Upper lobe of left lung (tissue), 6 donors: ENCODE measurements at regions not wholly inside any gene's neighbourhood (a gene's known extent, or its start where the extent isn't known, plus 50 kb on each side); places are given as distances from the start of the nearest gene placed in this dataset.
A peak's percentile ranks its signal among the peaks of the same experiment; 100 is the strongest.

ENCODE experiments used
- ATAC-seq, 2 donors: fragments of 200-7000 bp; cut with Tn5 transposase; one replicate each; pipeline ENCODE4 v1.9.1; 2022; ENCODE audit warnings: mild to moderate bottlenecking in 2 of 2, moderate library complexity in 2 of 2; ENCODE audit not compliant: low FRiP score in 2 of 2
- DNase-seq, 2 donors: peaks; one replicate each; pipeline ENCODE4 v3.0.0-alpha.2; 2019 to 2020
- H3K27ac ChIP-seq, 4 donors: fragments of 200-600 bp; sonication (generic); one replicate each; pipeline ENCODE4 v1.5.1; 2016 to 2019
- H3K27me3 ChIP-seq, 4 donors: fragments of 200-600 bp; sonication (generic); one replicate each; pipeline ENCODE4 v1.5.1; 2017 to 2019
- H3K36me3 ChIP-seq, 4 donors: fragments of 200-600 bp; sonication (generic); one replicate each; pipeline ENCODE4 v1.5.1; 2016 to 2019
- H3K4me1 ChIP-seq, 4 donors: fragments of 200-600 bp; sonication (generic); one replicate each; pipeline ENCODE4 v1.5.1; 2018 to 2019
- H3K4me3 ChIP-seq, 4 donors: fragments of 200-600 bp; sonication (generic); one replicate each; pipeline ENCODE4 v1.5.1; 2017 to 2019; ENCODE audit warnings: mild to moderate bottlenecking in 2 of 4, moderate library complexity in 1 of 4
- H3K9me3 ChIP-seq, 4 donors: fragments of 200-600 bp; sonication (generic); one replicate each; pipeline ENCODE4 v1.5.1; 2018 to 2019
- EP300 ChIP-seq, 4 donors: sonication (generic); formaldehyde crosslinking; IDR thresholded peaks; one replicate each; pipeline ENCODE4 v1.5.1; 2017; ENCODE audit warnings: antibody characterized with exemption in 4 of 4, control low read depth in 2 of 4
- POLR2A ChIP-seq, 4 donors: fragments of 450-650 bp; IDR thresholded peaks; one replicate each; pipeline ENCODE4 v1.5.1; 2016 to 2017; ENCODE audit warnings: antibody characterized with exemption in 4 of 4, mild to moderate bottlenecking in 2 of 4
- POLR2AphosphoS5 ChIP-seq, 2 donors: sonication (generic); formaldehyde crosslinking; IDR thresholded peaks; one replicate each; pipeline ENCODE4 v1.5.1; 2017; ENCODE audit warnings: antibody characterized with exemption in 2 of 2
- WGBS, 2 donors: methylation state at CpG; one replicate each; pipeline ENCODE4 v1.1.5; 2017 to 2018; 5-methylcytosine and 5-hydroxymethylcytosine counted together
- TF ChIP-seq, protein P1 (sequence below), 6 experiments: fragments of 450-650 bp in 4 of 6; fragments of 200-600 bp in 2 of 6; sonication (generic) in 2 of 6; IDR thresholded peaks; one replicate each; pipeline ENCODE4 v1.5.1; 2016 to 2019; ENCODE audit warnings: antibody characterized with exemption in 6 of 6
- donor health status: DM: no; HTN: no; CAD: no; lungs with moderate emphysema.
- donor health status: DM: no; HTN: yes; CAD: no; lungs with severe emphysema.

DNA sequence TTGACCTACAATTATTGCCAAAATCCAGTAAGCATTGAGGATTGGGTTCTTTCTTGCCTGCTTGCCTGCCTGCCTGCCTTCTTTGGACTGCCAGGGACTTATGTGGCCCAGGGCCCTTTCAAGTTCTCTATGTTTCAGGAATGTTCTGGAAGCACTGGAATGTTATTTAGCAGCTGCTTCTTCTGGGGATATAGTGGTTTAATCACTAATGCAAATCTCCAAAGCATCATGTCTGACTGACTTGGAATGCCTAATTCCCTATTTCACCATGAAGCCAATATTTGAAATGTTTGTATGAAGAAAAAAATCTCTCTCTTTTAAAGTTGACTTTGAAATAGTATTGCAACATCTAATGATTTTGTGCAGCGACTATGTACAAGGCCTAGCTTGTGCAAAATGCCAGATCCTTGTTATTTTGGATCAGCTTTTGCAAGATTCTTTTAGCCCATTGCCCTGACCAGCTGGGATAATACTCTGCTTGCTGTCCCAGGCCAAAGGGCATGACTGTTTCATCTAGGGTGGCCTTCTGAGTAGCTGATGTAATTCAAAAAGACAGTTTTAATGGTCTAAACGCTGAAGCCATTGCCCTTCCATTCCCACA is 204.6 kb downstream of the RND3 start:
- peak; percentile 38 to 39 for ATAC-seq
- no peak overlapping the region for H3K4me3 ChIP-seq
- H3K4me1 ChIP-seq = peaks cover 0 to 6% (median 0%) of the 10 kb centered on the region in 4 donors
- DNase-seq = no peak
- TF ChIP-seq POLR2AphosphoS5 (IDR thresholded peaks at IDR 0.05) = peak in 1 of 2 donors; percentile 10
- TF ChIP-seq, protein P1, sequence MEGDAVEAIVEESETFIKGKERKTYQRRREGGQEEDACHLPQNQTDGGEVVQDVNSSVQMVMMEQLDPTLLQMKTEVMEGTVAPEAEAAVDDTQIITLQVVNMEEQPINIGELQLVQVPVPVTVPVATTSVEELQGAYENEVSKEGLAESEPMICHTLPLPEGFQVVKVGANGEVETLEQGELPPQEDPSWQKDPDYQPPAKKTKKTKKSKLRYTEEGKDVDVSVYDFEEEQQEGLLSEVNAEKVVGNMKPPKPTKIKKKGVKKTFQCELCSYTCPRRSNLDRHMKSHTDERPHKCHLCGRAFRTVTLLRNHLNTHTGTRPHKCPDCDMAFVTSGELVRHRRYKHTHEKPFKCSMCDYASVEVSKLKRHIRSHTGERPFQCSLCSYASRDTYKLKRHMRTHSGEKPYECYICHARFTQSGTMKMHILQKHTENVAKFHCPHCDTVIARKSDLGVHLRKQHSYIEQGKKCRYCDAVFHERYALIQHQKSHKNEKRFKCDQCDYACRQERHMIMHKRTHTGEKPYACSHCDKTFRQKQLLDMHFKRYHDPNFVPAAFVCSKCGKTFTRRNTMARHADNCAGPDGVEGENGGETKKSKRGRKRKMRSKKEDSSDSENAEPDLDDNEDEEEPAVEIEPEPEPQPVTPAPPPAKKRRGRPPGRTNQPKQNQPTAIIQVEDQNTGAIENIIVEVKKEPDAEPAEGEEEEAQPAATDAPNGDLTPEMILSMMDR (IDR thresholded peaks at IDR 0.05) = no peak
- no peak for TF ChIP-seq EP300 (IDR thresholded peaks at IDR 0.05)
- TF ChIP-seq POLR2A (IDR thresholded peaks at IDR 0.05) = no peak
- H3K36me3 ChIP-seq = no peaks in the 10 kb centered on the region
- WGBS, 2 donors = 58 to 63% methylated on average over 2 of the region's 2 CpGs
- no peak overlapping the region for H3K27ac ChIP-seq
- H3K9me3 ChIP-seq = no peaks in the 10 kb centered on the region
- H3K27me3 ChIP-seq = no peaks in the 10 kb centered on the region

DNA sequence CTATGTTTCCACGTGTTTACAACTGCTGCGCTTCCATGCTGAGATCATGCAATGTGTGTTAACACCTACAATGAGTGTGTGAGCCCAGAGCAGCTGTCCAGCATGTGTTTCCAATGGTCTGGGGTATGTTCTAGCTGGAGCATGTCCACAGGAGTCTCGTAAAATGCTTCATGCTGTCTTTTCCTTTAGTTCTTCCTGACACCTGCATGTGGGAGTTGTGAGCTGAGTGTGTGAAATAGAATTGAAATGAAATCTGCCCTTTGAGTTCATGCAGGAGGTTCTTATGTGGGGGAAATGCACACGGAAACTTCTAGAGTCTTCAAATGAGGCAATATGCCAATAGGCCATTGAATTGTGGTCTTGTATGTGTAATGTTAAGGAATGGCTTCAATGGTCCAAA is 205.1 kb downstream of the RND3 start:
- 83% methylated on average over 4 of the region's 4 CpGs for WGBS, 2 donors
- Histone ChIP-seq H3K27me3 (no peaks in the 10 kb centered on the region), H3K4me1 (peaks cover 0 to 6% (median 0%) of the 10 kb centered on the region in 4 donors), H3K27ac (no peak overlapping the region), H3K4me3 (no peak overlapping the region), H3K9me3 (peaks cover 0 to 2% (median 0%) of the 10 kb centered on the region in 4 donors), H3K36me3 (no peaks in the 10 kb centered on the region)
- ATAC-seq (no peak), DNase-seq (no peak)
- TF ChIP-seq POLR2A (IDR thresholded peaks at IDR 0.05) (no peak), POLR2AphosphoS5 (IDR thresholded peaks at IDR 0.05) (no peak), EP300 (IDR thresholded peaks at IDR 0.05) (no peak)
- TF ChIP-seq, protein P1 (IDR thresholded peaks at IDR 0.05) = no peak

DNA sequence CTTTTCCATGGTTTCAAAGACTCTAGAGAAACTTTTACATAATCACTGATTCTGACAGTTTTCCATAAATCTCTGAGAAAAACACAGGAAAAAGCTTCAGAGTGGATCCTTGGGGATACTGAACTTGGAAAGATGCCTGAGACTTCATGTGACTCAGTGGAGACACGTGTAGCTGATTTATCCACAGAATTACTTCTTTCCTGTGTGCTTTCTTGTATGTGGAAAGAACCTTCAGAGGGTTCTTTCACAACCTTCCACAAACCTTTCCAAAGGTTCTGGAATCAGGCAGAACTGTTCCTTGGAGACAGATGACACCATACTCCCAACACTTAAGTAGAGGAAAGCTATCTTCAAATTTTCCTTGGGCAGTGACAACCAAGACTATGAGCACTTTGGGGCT is 207.2 kb downstream of the RND3 start:
- TF ChIP-seq POLR2A (IDR thresholded peaks at IDR 0.05) (no peak), EP300 (IDR thresholded peaks at IDR 0.05) (no peak), POLR2AphosphoS5 (IDR thresholded peaks at IDR 0.05) (no peak)
- TF ChIP-seq, protein P1 (IDR thresholded peaks at IDR 0.05) = no peak
- Histone ChIP-seq H3K9me3 (peaks cover 0 to 13% (median 11%) of the 10 kb centered on the region in 4 donors), H3K36me3 (no peaks in the 10 kb centered on the region), H3K4me1 (peaks cover 0 to 6% (median 0%) of the 10 kb centered on the region in 4 donors), H3K27me3 (no peaks in the 10 kb centered on the region), H3K4me3 (no peak overlapping the region), H3K27ac (no peak overlapping the region)
- DNase-seq (no peak), ATAC-seq (peak in 1 of 2 donors; percentile 82)
- WGBS, 2 donors = 38 to 50% methylated on average over 1 of the region's 1 CpG

DNA sequence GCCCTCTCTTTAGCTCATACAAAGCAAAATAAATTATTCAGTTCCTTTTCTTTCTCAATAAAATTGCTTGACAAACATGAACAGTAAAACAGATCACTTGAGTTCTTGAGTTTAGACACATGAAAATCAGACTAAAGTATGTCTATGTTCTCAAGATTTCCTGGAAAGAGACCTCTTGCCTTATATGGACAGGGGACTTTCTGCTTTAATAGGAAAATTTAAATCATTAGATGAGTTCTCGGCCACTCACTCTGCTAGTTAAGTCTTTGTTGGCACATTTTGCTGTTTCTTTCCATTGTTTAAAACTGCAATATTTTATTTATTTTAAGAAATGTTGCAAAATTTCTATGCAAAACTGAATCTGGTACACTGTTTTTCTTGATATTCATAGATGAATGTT is 207.8 kb downstream of the RND3 start:
- Histone ChIP-seq H3K27ac (no peak overlapping the region), H3K27me3 (no peaks in the 10 kb centered on the region), H3K36me3 (no peaks in the 10 kb centered on the region), H3K4me3 (no peak overlapping the region), H3K4me1 (peaks cover 0 to 6% (median 0%) of the 10 kb centered on the region in 4 donors), H3K9me3 (peaks cover 0 to 13% (median 11%) of the 10 kb centered on the region in 4 donors)
- WGBS, 2 donors = 78 to 79% methylated on average over 1 of the region's 1 CpG
- no peak for DNase-seq
- ATAC-seq = peak in 1 of 2 donors; percentile 40
- TF ChIP-seq POLR2A (IDR thresholded peaks at IDR 0.05) (no peak), EP300 (IDR thresholded peaks at IDR 0.05) (no peak), POLR2AphosphoS5 (IDR thresholded peaks at IDR 0.05) (no peak)
- TF ChIP-seq, protein P1 (IDR thresholded peaks at IDR 0.05) = no peak

DNA sequence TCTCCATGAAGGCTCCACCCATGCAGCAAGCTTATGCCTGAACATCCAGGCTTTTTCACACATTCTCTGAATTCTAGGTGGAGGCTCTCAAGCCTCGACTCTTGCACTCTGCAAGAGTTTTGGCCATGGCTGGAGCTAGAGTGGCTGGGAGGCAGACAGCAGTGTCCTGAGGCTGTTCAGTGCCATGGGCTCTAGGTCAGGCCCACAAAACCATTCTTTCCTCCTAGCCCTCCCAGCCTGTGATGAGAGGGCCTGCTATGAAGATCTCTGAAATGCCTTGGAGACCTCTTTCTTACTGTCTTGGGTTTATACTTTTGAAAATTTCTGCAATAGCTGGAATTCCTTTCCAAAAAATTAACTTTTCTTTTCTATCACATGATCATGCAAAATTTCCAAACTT is 210.7 kb downstream of the RND3 start:
- H3K27me3 ChIP-seq = no peaks in the 10 kb centered on the region
- ATAC-seq = no peak
- DNase-seq = no peak
- no peaks in the 10 kb centered on the region for H3K36me3 ChIP-seq
- no peaks in the 10 kb centered on the region for H3K4me1 ChIP-seq
- WGBS, 2 donors = 81 to 88% methylated on average over 1 of the region's 1 CpG
- H3K4me3 ChIP-seq = no peak overlapping the region
- TF ChIP-seq POLR2A (IDR thresholded peaks at IDR 0.05) (no peak), POLR2AphosphoS5 (IDR thresholded peaks at IDR 0.05) (no peak), EP300 (IDR thresholded peaks at IDR 0.05) (no peak)
- TF ChIP-seq, protein P1 (IDR thresholded peaks at IDR 0.05) = no peak
- peaks cover 0 to 13% (median 11%) of the 10 kb centered on the region in 4 donors for H3K9me3 ChIP-seq
- H3K27ac ChIP-seq = no peak overlapping the region
